Keratinocyte (primary cell): ENCODE measurements at regions not wholly inside any gene's neighbourhood (a gene's known extent, or its start where the extent isn't known, plus 50 kb on each side); places are given as distances from the start of the nearest gene placed in this dataset.

Experiments used
- CTCF ChIP-seq, 3 experiments: IDR thresholded peaks in 1 of 3; conservative IDR thresholded peaks in 1 of 3; optimal IDR thresholded peaks in 1 of 3; 2 replicates in 2 of 3; 3 replicates in 1 of 3; pipeline versions ENCODE3 to v1.5.1; 2011; ENCODE audit warnings: low read length in 3 of 3, mild to moderate bottlenecking in 3 of 3, moderate library complexity in 2 of 3, control low read depth in 1 of 3, inconsistent platforms in 1 of 3; ENCODE audit not compliant: insufficient read depth in 2 of 3; ENCODE audit errors: extremely low read depth in 1 of 3
- EZH2 ChIP-seq: IDR thresholded peaks from one replicate; pipeline ENCODE4 v1.6.1; 2012; ENCODE audit warnings: inconsistent platforms, mild to moderate bottlenecking, low read length, moderate library complexity

GRCh38 chr3:110344487-110344886, 727.1 kb upstream of the NECTIN3 start:
- no peak for TF ChIP-seq EZH2
- TF ChIP-seq CTCF (optimal IDR thresholded peaks at IDR 0.05 in 1 of 3, IDR thresholded peaks at IDR 0.05 in 1 of 3, conservative IDR thresholded peaks at IDR 0.05 in 1 of 3; ENCODE audit: extremely low read depth in 1 of 3, insufficient read depth in 2 of 3, low read length in 3 of 3): no peak
